Mucosa of rectum (tissue), 2 donors: ENCODE measurements at regions not wholly inside any gene's neighbourhood (a gene's known extent, or its start where the extent isn't known, plus 50 kb on each side); places are given as distances from the start of the nearest gene placed in this dataset.

ENCODE experiments used
- H3K27ac ChIP-seq, 2 donors: one replicate each; pipeline ENCODE4 v1.7.0; 2013; ENCODE audit warnings: inconsistent platforms in 2 of 2, low read depth in 2 of 2, low read length in 2 of 2
- H3K27me3 ChIP-seq, 2 donors: one replicate each; pipeline ENCODE4 v1.7.0; 2013; ENCODE audit warnings: low read length in 2 of 2; ENCODE audit not compliant: control insufficient read depth in 2 of 2, insufficient read depth in 2 of 2
- H3K36me3 ChIP-seq, 2 donors: one replicate each; pipeline ENCODE4 v1.7.0; 2013; ENCODE audit warnings: low read length in 2 of 2; ENCODE audit not compliant: control insufficient read depth in 2 of 2, insufficient read depth in 2 of 2
- H3K4me1 ChIP-seq, 2 donors: one replicate each; pipeline ENCODE4 v1.7.0; 2013; ENCODE audit warnings: low read length in 2 of 2, mild to moderate bottlenecking in 1 of 2; ENCODE audit not compliant: control insufficient read depth in 2 of 2, insufficient read depth in 2 of 2
- H3K4me3 ChIP-seq, 2 donors: one replicate each; pipeline ENCODE4 v1.7.0; 2013; ENCODE audit warnings: low read length in 2 of 2
- H3K9ac ChIP-seq, 2 donors: one replicate each; pipeline ENCODE4 v1.7.0; 2013; ENCODE audit warnings: low read length in 2 of 2, low read depth in 1 of 2, mild to moderate bottlenecking in 1 of 2
- H3K9me3 ChIP-seq, 2 donors: one replicate each; pipeline ENCODE4 v1.7.0; 2013; ENCODE audit warnings: low read length in 2 of 2; ENCODE audit not compliant: control insufficient read depth in 2 of 2
- donor health status: healthy.
- donor health status: Normal muscosa, but diverticular disease.

- Histone ChIP-seq H3K27me3 (peaks cover 0 to 14% of the 10 kb centered on the region in 2 donors), H3K9ac (no peak overlapping the region), H3K36me3 (no peaks in the 10 kb centered on the region), H3K9me3 (no peaks in the 10 kb centered on the region), H3K27ac (no peak overlapping the region), H3K4me1 (no peaks in the 10 kb centered on the region), H3K4me3 (no peak overlapping the region)
Observed at GRCh38 chr6:1184318-1184717, 127.6 kb upstream of the FOXQ1 start.

GRCh38 chr6:1182722-1183521 is 129.0 kb upstream of the FOXQ1 start:
- Histone ChIP-seq H3K36me3 (no peaks in the 10 kb centered on the region), H3K4me1 (no peaks in the 10 kb centered on the region), H3K27me3 (peaks cover 0 to 14% of the 10 kb centered on the region in 2 donors), H3K4me3 (no peak overlapping the region), H3K9ac (no peak overlapping the region), H3K9me3 (no peaks in the 10 kb centered on the region), H3K27ac (no peak overlapping the region)

- Histone ChIP-seq H3K9ac (no peak overlapping the region), H3K4me3 (no peak overlapping the region), H3K27me3 (peaks cover 0 to 14% of the 10 kb centered on the region in 2 donors), H3K27ac (no peak overlapping the region), H3K36me3 (no peaks in the 10 kb centered on the region), H3K9me3 (no peaks in the 10 kb centered on the region), H3K4me1 (no peaks in the 10 kb centered on the region)
Observed at GRCh38 chr6:1181939-1182605, 129.8 kb upstream of the FOXQ1 start.

GRCh38 chr6:1179571-1180459 is 132.1 kb upstream of the FOXQ1 start:
- Histone ChIP-seq H3K4me3 (no peak overlapping the region), H3K27me3 (peaks cover 0 to 8% of the 10 kb centered on the region in 2 donors), H3K9ac (no peak overlapping the region), H3K9me3 (no peaks in the 10 kb centered on the region), H3K27ac (no peak overlapping the region), H3K4me1 (no peaks in the 10 kb centered on the region), H3K36me3 (no peaks in the 10 kb centered on the region)

GRCh38 chr6:1178590-1178989 is 133.3 kb upstream of the FOXQ1 start:
- Histone ChIP-seq H3K36me3 (no peaks in the 10 kb centered on the region), H3K27ac (no peak overlapping the region), H3K27me3 (peaks cover 0 to 3% of the 10 kb centered on the region in 2 donors), H3K9me3 (no peaks in the 10 kb centered on the region), H3K4me3 (no peak overlapping the region), H3K9ac (no peak overlapping the region), H3K4me1 (no peaks in the 10 kb centered on the region)

GRCh38 chr6:1176567-1176966 is 135.3 kb upstream of the FOXQ1 start:
- H3K36me3 ChIP-seq: no peaks in the 10 kb centered on the region
- no peak overlapping the region for H3K9ac ChIP-seq
- no peak overlapping the region for H3K27ac ChIP-seq
- no peaks in the 10 kb centered on the region for H3K9me3 ChIP-seq
- H3K27me3 ChIP-seq: peaks cover 0 to 3% of the 10 kb centered on the region in 2 donors
- no peak overlapping the region for H3K4me3 ChIP-seq
- no peaks in the 10 kb centered on the region for H3K4me1 ChIP-seq

GRCh38 chr6:1175877-1176276 is 136.0 kb upstream of the FOXQ1 start:
- Histone ChIP-seq H3K4me1 (no peaks in the 10 kb centered on the region), H3K27me3 (peaks cover 0 to 3% of the 10 kb centered on the region in 2 donors), H3K36me3 (no peaks in the 10 kb centered on the region), H3K4me3 (no peak overlapping the region), H3K9ac (no peak overlapping the region), H3K9me3 (no peaks in the 10 kb centered on the region), H3K27ac (no peak overlapping the region)

- H3K9me3 ChIP-seq: no peaks in the 10 kb centered on the region
- H3K27ac ChIP-seq: no peak overlapping the region
- H3K4me1 ChIP-seq: no peaks in the 10 kb centered on the region
- no peak overlapping the region for H3K4me3 ChIP-seq
- H3K27me3 ChIP-seq: peaks cover 0 to 2% of the 10 kb centered on the region in 2 donors
- H3K9ac ChIP-seq: no peak overlapping the region
- H3K36me3 ChIP-seq: no peaks in the 10 kb centered on the region
Observed at GRCh38 chr6:1170794-1171193, 141.1 kb upstream of the FOXQ1 start.

GRCh38 chr6:1164600-1164999 is 147.3 kb upstream of the FOXQ1 start:
- Histone ChIP-seq H3K27me3 (peaks cover 2% of the 10 kb centered on the region in 2 donors), H3K9me3 (no peaks in the 10 kb centered on the region), H3K9ac (no peak overlapping the region), H3K36me3 (no peaks in the 10 kb centered on the region), H3K4me1 (no peaks in the 10 kb centered on the region), H3K27ac (no peak overlapping the region), H3K4me3 (no peak overlapping the region)

GRCh38 chr6:1163501-1163900 is 148.4 kb upstream of the FOXQ1 start:
- Histone ChIP-seq H3K27ac (no peak overlapping the region), H3K4me3 (no peak overlapping the region), H3K36me3 (no peaks in the 10 kb centered on the region), H3K4me1 (no peaks in the 10 kb centered on the region), H3K27me3 (peaks cover 2% of the 10 kb centered on the region in 2 donors), H3K9ac (no peak overlapping the region), H3K9me3 (no peaks in the 10 kb centered on the region)
